Body of pancreas (tissue), 4 donors: ENCODE measurements at regions not wholly inside any gene's neighbourhood (a gene's known extent, or its start where the extent isn't known, plus 50 kb on each side); places are given as distances from the start of the nearest gene placed in this dataset.

Source experiments
- CTCF ChIP-seq, 7 experiments: fragments of 450-650 bp in 4 of 7; fragments of 200-600 bp in 3 of 7; sonication (generic) in 3 of 7; IDR thresholded peaks; one replicate each; pipeline ENCODE4 v1.5.1; 2016 to 2019; ENCODE audit warnings: antibody characterized with exemption in 7 of 7
- POLR2A ChIP-seq, 3 donors: fragments of 450-650 bp; IDR thresholded peaks; one replicate each; pipeline ENCODE4 v1.6.1; 2016; ENCODE audit warnings: antibody characterized with exemption in 3 of 3, mild to moderate bottlenecking in 2 of 3

- TF ChIP-seq CTCF (IDR thresholded peaks at IDR 0.05): no peak
- TF ChIP-seq POLR2A (IDR thresholded peaks at IDR 0.05): no peak
Measured at GRCh38 chr16:86993426-86994110, 323.6 kb downstream of the C16orf95 start.
